ENCODE measurements at regions not wholly inside any gene's neighbourhood (a gene's known extent, or its start where the extent isn't known, plus 50 kb on each side); places are given as distances from the start of the nearest gene placed in this dataset.

DNA sequence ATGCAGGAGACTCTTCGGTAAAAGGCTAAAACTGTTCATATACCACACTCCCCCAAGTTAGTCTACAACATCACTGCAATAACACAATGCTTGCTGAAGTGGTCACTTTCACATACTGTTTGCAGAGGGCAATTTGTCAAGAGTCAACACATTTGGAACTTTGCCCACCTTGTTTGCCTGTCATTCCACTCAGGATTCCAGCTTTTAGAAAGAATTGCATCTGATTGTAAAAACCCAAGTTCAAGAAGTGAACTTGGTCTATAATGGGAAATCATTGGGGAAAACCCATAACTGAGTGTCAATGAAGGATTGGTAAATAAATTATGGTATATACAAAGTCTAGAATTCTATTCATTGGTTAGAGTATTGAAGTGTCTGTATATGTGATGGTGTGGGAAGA, 120.5 kb downstream of the GADD45G start:
- DNase-seq: no peak

DNA sequence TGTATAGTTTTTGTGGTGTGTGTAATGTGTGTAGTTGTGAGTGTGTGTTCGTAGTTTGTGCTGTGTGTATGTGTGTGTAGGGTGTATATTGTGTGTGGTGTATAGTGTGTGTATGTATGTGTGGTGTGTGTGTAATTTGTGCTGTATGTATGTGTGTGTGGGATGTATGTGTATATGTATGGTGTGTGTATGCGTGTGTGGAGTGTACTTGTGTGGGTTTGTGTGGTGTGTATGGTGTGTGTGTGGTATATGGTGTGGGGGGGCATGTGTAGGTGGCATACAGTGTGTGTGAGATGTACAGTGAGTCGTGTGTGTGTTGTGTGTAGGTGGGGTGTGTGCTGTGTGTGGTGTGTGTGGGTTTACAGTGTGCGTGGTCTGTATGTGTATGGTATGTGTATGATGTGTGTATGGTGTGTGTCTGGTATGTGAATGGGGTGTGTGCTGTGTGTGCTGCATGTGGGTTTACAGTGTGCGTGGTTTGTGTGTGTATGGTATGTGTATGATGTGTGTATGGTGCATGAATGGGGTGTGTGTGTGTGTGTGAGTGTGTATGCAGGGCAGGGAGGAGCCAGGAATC, 125.2 kb downstream of the GADD45G start:
- no peak for DNase-seq

- no peak for DNase-seq
Measured at GRCh38 chr9:89730715-89731114, 125.9 kb downstream of the GADD45G start.

- no peak for DNase-seq
Measured at GRCh38 chr9:89731262-89732182, 126.7 kb downstream of the GADD45G start.

DNA sequence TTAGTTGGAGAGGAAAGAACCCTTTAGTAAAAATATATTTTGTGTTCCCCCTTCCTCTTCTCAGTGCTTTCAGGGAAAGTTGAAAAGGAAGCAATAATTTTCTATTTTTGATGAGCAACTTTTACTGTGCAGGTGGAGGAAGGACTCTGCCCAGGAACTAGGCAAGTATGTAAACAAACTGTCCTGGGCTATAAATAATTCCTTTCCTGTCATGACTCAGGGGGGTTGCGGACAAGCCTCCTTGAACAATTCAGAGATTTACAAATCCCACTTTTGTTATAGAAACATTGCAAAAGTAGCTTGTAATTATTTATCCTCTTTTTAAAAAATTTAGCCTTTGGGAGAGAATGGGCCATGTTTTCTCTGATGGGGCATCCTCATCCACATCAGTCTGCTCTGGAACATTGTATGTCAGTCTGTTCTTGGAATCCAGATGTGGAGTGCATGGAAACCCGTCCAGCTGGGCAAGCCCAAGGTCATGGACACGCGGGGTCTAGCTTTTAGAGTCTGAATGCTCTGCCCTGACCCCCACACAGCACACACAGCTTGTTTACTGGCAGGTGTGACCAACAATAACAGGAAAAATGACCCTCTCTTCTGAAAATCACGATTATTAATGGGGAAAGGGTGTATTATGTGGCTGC, 127.6 kb downstream of the GADD45G start:
- DNase-seq: no peak

GRCh38 chr9:89732939-89733324, 128.1 kb downstream of the GADD45G start:
- no peak for DNase-seq

GRCh38 chr9:89734600-89735041, 129.8 kb downstream of the GADD45G start:
- DNase-seq: no peak

GRCh38 chr9:89738137-89738932, 133.5 kb downstream of the GADD45G start:
- peak in 1 of 2 experiments; percentile 12 for DNase-seq

- no peak for DNase-seq
Measured at GRCh38 chr9:89739511-89739910, 134.7 kb downstream of the GADD45G start.

DNA sequence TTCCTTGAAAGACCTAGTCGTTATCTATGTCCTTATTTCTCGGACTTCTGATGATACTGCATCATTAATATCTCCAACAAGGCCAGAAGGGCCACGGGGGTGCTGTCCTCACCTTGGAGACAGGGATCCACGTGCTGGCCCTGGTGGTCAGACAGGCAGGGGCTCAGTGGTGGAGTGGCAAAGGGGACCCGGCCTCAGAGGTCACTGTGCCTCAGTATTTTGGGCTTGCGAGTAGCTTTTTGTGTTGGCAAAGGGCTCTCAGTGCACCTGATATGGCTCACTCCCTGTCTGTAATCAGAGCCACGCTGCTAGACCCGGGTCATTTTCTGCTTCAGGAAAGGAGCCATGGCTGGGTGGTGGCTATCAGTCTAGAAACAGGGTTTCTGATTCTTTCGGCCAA, 135.1 kb downstream of the GADD45G start:
- DNase-seq: no peak

- no peak for DNase-seq
Measured at GRCh38 chr9:89740722-89741121, 135.9 kb downstream of the GADD45G start.

- no peak for DNase-seq
Measured at GRCh38 chr9:89742660-89743059, 137.8 kb downstream of the GADD45G start.

DNA sequence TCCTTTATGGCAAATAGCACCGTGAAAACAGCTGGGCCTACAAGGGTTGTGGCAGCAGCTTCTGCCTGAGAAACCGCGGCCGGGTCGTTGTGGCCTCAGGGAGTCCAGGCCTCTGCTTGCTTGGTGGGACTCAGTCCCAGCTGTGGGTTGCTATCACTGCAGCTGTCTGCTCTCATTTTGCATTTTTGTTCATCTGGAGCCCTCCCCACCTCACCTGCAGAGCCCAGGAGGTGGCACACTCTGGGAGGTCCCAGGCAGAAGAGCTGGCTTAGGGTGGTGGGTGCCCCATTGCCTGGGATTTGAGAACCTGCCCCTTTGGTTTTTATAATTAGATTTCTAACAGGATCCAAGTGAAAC, 138.4 kb downstream of the GADD45G start:
- DNase-seq: no peak

- no peak for DNase-seq
Measured at GRCh38 chr9:89743573-89744254, 138.9 kb downstream of the GADD45G start.

- no peak for DNase-seq
Measured at GRCh38 chr9:89744255-89744648, 139.4 kb downstream of the GADD45G start.

- no peak for DNase-seq
Measured at GRCh38 chr9:89744730-89745129, 139.9 kb downstream of the GADD45G start.

DNA sequence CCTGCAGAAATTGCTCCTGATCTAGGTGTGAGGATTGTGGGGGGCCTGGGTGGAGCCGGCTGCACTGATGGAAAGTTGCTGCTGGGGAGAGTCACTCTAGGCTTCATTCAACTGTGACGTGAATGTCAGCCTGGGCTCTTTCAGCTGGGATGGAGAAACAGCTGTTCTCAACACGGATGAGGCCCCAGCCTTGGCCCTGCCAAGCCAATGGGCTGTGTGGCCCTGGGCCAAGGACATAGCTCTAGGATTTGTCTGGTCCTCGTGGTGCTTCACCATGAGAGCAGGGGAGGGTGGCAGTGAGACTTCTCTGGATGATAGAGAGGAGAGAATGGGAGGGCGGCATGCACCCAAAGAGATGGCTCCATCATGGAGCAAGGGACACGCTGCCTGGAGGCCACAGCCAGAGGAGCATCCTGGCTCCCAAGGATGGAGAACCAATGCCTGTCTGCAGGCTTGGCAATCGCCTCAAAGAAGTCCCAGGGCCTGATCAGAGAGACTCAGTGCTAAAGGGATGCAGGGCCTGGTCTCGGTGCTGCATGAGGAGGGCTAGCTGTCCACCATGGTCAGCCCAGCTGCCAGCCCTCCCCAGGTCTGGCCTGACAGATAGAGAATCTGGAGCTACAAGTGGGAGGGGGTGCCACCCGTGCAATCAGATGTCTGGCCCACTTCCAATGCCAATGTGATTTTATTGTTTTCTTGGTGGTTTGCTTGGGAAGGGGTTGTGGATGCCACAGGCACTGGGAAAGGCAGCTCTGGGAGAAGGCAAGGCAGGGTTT, 141.0 kb downstream of the GADD45G start:
- DNase-seq: no peak

GRCh38 chr9:89746385-89747116, 141.7 kb downstream of the GADD45G start:
- DNase-seq: no peak

GRCh38 chr9:89747596-89747995, 142.8 kb downstream of the GADD45G start:
- no peak for DNase-seq

DNA sequence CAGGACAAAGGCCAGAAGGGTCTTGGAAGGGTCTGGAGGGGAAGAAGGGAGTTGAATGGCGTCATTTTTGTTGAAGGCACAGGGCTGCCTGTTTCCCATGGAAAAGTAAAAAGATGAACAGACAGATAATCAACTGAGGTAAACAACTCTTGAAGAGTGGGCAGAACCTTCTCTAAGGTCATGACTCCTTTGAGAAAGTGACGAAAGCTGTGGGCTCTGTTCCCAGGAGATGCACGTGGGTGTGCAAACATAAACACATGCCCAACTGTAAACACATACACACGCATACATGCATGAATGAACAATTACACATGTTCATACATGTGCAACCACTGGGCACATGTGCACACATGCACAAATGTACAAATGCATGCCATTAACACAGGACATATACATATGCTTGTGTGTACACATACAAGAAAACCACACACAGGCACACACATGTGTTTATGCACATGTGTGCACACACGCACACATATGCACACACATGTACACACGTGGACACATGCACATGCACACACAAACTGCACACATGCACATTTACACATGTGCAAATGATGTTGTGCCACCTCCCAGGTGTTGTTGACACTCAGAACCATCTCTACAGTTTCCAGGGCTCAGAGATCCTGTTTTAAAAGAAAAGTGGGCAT, 143.3 kb downstream of the GADD45G start:
- no peak for DNase-seq
